Immature natural killer cell (primary cell): ENCODE measurements at regions not wholly inside any gene's neighbourhood (a gene's known extent, or its start where the extent isn't known, plus 50 kb on each side); places are given as distances from the start of the nearest gene placed in this dataset.

Source experiments
- DNase-seq, 3 donors: peaks; one replicate each; pipeline ENCODE4 v3.0.0; 2022; ENCODE audit warnings: mixed read lengths in 1 of 3
- H3K27ac Mint-ChIP-seq, 6 donors: one replicate each; pipeline ENCODE4 v1.8.0; 2020; ENCODE audit warnings: mixed read lengths in 6 of 6, mild to moderate bottlenecking in 5 of 6, inconsistent platforms in 4 of 6, moderate library complexity in 3 of 6
- H3K27me3 Mint-ChIP-seq, 3 donors: one replicate each; pipeline ENCODE4 v1.8.0; 2020 to 2021; ENCODE audit warnings: low read depth in 3 of 3, mild to moderate bottlenecking in 3 of 3, mixed read lengths in 3 of 3, moderate library complexity in 3 of 3, inconsistent platforms in 1 of 3
- H3K36me3 Mint-ChIP-seq, 3 donors: one replicate each; pipeline ENCODE4 v1.8.0; 2020; ENCODE audit warnings: mixed read lengths in 3 of 3, inconsistent platforms in 2 of 3, mild to moderate bottlenecking in 2 of 3
- H3K4me1 Mint-ChIP-seq, 2 donors: one replicate each; pipeline ENCODE4 v1.8.0; 2020; ENCODE audit warnings: inconsistent platforms in 2 of 2, mild to moderate bottlenecking in 2 of 2, mixed read lengths in 2 of 2, moderate library complexity in 1 of 2
- H3K4me3 Mint-ChIP-seq, 5 donors: one replicate each; pipeline ENCODE4 v1.8.0; 2020; ENCODE audit warnings: mild to moderate bottlenecking in 5 of 5, mixed read lengths in 5 of 5, inconsistent platforms in 3 of 5, moderate library complexity in 3 of 5
- H3K9me3 Mint-ChIP-seq, 6 donors: one replicate each; pipeline ENCODE4 v1.8.0; 2020; ENCODE audit warnings: mild to moderate bottlenecking in 6 of 6, mixed read lengths in 6 of 6, inconsistent platforms in 4 of 6, moderate library complexity in 3 of 6

DNA sequence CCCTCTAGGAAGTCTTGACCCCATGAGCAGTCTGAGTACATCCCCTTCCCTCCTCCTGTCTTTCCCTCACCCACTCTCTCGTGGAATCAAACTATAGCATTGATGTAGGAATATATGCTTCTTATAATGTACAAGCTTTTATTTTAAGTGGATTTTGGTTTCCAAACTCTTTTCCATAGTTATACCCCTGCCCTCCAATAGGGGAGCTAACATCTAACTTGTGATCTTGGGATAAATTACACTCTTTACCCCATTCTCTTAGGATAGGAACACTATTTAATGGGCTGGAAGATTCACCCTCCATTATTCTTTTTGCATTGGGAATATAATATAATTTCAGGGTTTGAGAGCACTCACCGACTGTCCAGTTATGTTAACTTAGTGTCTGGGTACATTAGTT is 465.9 kb downstream of the GATA3 start:
- H3K36me3 Mint-ChIP-seq: no peaks in the 10 kb centered on the region
- no peak overlapping the region for H3K27ac Mint-ChIP-seq
- no peaks in the 10 kb centered on the region for H3K9me3 Mint-ChIP-seq
- no peak overlapping the region for H3K4me3 Mint-ChIP-seq
- H3K27me3 Mint-ChIP-seq: peaks cover 2 to 16% (median 7%) of the 10 kb centered on the region in 3 donors
- H3K4me1 Mint-ChIP-seq: no peaks in the 10 kb centered on the region
- no peak for DNase-seq

- no peak for DNase-seq
- Mint-ChIP-seq H3K36me3 (no peaks in the 10 kb centered on the region), H3K27me3 (peaks cover 3 to 5% (median 4%) of the 10 kb centered on the region in 3 donors), H3K9me3 (no peaks in the 10 kb centered on the region), H3K27ac (no peak overlapping the region), H3K4me1 (no peaks in the 10 kb centered on the region), H3K4me3 (no peak overlapping the region)
These were observed 473.3 kb downstream of the GATA3 start for GRCh38 chr10:8527773-8528172.

- Mint-ChIP-seq H3K9me3 (peaks cover 0 to 3% (median 0%) of the 10 kb centered on the region in 6 donors), H3K4me1 (no peaks in the 10 kb centered on the region), H3K4me3 (no peak overlapping the region), H3K27ac (no peak overlapping the region), H3K36me3 (no peaks in the 10 kb centered on the region), H3K27me3 (peaks cover 2 to 7% (median 4%) of the 10 kb centered on the region in 3 donors)
- DNase-seq: no peak
These were observed 476.6 kb downstream of the GATA3 start for GRCh38 chr10:8531116-8531515.

GRCh38 chr10:8532647-8533046 is 478.2 kb downstream of the GATA3 start:
- Mint-ChIP-seq H3K27me3 (peaks cover 3 to 9% (median 4%) of the 10 kb centered on the region in 3 donors), H3K9me3 (peaks cover 0 to 3% (median 0%) of the 10 kb centered on the region in 6 donors), H3K4me1 (no peaks in the 10 kb centered on the region), H3K36me3 (no peaks in the 10 kb centered on the region), H3K27ac (no peak overlapping the region), H3K4me3 (no peak overlapping the region)
- DNase-seq: no peak

DNA sequence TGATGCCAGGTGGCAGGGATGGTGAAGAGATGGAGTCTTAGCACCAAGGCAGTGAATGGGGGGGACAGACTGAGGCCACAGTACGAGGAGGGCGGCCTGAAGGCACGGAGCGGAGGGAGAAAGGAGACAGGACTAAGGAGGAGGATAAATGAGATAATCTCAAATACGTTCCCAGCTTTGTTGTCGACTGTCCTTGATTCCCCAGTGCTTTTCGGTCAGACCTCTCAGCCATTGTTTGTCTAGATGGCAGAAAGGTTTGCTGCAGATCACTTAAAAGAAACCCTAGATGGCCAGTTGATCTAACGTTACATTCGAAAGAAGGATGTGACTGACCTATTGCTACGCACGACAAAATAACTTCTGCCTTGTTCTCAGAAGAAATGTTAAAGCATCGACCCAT is 479.0 kb downstream of the GATA3 start:
- Mint-ChIP-seq H3K4me3 (no peak overlapping the region), H3K36me3 (no peaks in the 10 kb centered on the region), H3K27me3 (peaks cover 2 to 9% (median 3%) of the 10 kb centered on the region in 3 donors), H3K27ac (no peak overlapping the region), H3K4me1 (no peaks in the 10 kb centered on the region), H3K9me3 (peaks cover 0 to 3% (median 0%) of the 10 kb centered on the region in 6 donors)
- DNase-seq: no peak

GRCh38 chr10:8534096-8534495 is 479.6 kb downstream of the GATA3 start:
- H3K4me1 Mint-ChIP-seq: no peaks in the 10 kb centered on the region
- H3K4me3 Mint-ChIP-seq: no peak overlapping the region
- peaks cover 2 to 9% (median 3%) of the 10 kb centered on the region in 3 donors for H3K27me3 Mint-ChIP-seq
- H3K36me3 Mint-ChIP-seq: no peaks in the 10 kb centered on the region
- DNase-seq: no peak
- peaks cover 0 to 3% (median 0%) of the 10 kb centered on the region in 6 donors for H3K9me3 Mint-ChIP-seq
- no peak overlapping the region for H3K27ac Mint-ChIP-seq

- H3K9me3 Mint-ChIP-seq: peaks cover 0 to 3% (median 0%) of the 10 kb centered on the region in 6 donors
- no peak overlapping the region for H3K4me3 Mint-ChIP-seq
- no peaks in the 10 kb centered on the region for H3K4me1 Mint-ChIP-seq
- no peak for DNase-seq
- H3K27me3 Mint-ChIP-seq: peaks cover 2 to 9% (median 3%) of the 10 kb centered on the region in 3 donors
- no peaks in the 10 kb centered on the region for H3K36me3 Mint-ChIP-seq
- no peak overlapping the region for H3K27ac Mint-ChIP-seq
These were observed 480.4 kb downstream of the GATA3 start for GRCh38 chr10:8534891-8535290.

DNA sequence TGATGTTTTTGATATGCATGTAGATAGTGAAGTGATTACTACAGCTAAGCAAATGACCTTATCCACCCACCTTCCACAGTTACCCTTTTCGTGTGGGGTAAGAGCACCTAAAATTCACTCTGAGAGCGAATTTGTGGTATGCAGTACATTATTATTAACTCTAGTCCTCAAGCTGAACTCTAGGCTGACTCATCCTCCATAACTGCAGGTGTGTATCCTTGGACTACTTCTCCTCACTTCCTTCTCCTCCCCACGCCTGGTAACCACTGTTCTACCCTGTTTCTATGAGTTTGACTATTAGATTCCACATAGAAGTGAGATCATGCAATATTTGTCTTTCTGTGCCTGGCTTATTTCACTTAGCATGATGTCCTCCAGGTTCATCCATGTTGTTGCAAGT is 484.6 kb downstream of the GATA3 start:
- Mint-ChIP-seq H3K27me3 (peaks cover 2 to 8% (median 2%) of the 10 kb centered on the region in 3 donors), H3K36me3 (no peaks in the 10 kb centered on the region), H3K9me3 (peaks cover 0 to 3% (median 0%) of the 10 kb centered on the region in 6 donors), H3K4me1 (no peaks in the 10 kb centered on the region), H3K27ac (no peak overlapping the region), H3K4me3 (no peak overlapping the region)
- no peak for DNase-seq

DNA sequence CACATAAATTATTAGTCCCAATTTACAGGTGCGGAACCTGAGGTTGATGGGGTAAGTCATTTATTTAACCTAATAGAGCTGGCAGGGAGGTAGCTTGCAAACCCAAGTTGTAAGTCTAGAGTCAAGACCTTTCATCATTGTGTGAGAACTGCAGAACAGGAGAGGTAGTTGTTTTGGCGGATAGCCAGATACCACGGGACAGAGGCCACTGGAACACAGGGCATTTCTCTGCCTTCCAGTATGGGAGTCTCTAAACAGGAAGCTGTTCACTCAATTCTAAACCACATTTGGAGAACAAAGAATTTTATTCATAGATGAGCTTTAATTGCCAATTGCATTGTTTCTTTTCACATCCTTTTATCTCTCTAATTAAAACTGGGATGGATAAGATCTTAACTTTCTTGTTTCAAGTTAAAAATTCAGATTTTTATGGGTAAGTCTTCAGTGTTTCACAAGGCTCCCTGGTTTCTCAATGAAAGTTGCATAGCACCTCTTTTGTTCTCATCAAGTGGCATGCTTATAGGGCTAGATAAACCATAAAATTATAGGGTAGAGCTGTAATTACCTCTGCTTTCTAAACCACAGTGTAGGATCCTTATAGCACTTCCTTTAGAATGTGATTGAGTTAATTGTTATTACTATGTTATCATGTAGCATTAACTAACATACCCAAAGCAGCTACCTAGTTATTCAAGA is 489.0 kb downstream of the GATA3 start:
- Mint-ChIP-seq H3K27ac (no peak overlapping the region), H3K36me3 (no peaks in the 10 kb centered on the region), H3K27me3 (peaks cover 0 to 4% (median 3%) of the 10 kb centered on the region in 3 donors), H3K4me3 (no peak overlapping the region), H3K9me3 (peaks cover 0 to 2% (median 0%) of the 10 kb centered on the region in 6 donors), H3K4me1 (no peaks in the 10 kb centered on the region)
- no peak for DNase-seq

- DNase-seq: no peak
- H3K27me3 Mint-ChIP-seq: peaks cover 0 to 4% (median 3%) of the 10 kb centered on the region in 3 donors
- H3K9me3 Mint-ChIP-seq: peaks cover 0 to 2% (median 0%) of the 10 kb centered on the region in 6 donors
- H3K4me1 Mint-ChIP-seq: no peaks in the 10 kb centered on the region
- no peaks in the 10 kb centered on the region for H3K36me3 Mint-ChIP-seq
- no peak overlapping the region for H3K4me3 Mint-ChIP-seq
- no peak overlapping the region for H3K27ac Mint-ChIP-seq
These were observed 489.5 kb downstream of the GATA3 start for GRCh38 chr10:8544057-8544380.

DNA sequence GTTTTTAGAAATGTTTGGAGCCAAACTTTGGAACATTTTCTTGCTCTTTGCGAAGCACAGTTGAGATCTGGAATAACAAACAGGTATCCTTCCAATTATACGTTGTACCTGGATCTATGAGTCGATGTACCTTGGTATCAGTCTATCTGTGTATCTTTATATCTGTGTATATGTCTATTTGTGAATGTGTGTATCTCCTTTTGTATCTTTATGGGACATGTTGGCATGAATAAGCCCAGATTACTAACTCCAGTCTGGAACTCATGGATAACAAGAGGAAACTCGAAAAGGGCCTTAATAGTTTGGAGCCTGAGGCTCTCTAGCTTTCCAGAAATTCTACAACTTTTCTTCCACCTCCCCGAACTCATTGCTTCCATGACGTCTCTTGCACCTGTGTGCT is 490.0 kb downstream of the GATA3 start:
- Mint-ChIP-seq H3K4me3 (no peak overlapping the region), H3K27ac (no peak overlapping the region), H3K9me3 (peaks cover 0 to 2% (median 0%) of the 10 kb centered on the region in 6 donors), H3K36me3 (no peaks in the 10 kb centered on the region), H3K4me1 (no peaks in the 10 kb centered on the region), H3K27me3 (peaks cover 0 to 4% (median 3%) of the 10 kb centered on the region in 3 donors)
- DNase-seq: no peak

GRCh38 chr10:8554574-8554973 is 500.1 kb downstream of the GATA3 start:
- H3K9me3 Mint-ChIP-seq: peaks cover 0 to 3% (median 0%) of the 10 kb centered on the region in 6 donors
- no peaks in the 10 kb centered on the region for H3K36me3 Mint-ChIP-seq
- peaks cover 2 to 12% (median 4%) of the 10 kb centered on the region in 3 donors for H3K27me3 Mint-ChIP-seq
- DNase-seq: no peak
- H3K27ac Mint-ChIP-seq: no peak overlapping the region
- H3K4me1 Mint-ChIP-seq: no peaks in the 10 kb centered on the region
- H3K4me3 Mint-ChIP-seq: no peak overlapping the region

- H3K4me1 Mint-ChIP-seq: no peaks in the 10 kb centered on the region
- DNase-seq: no peak
- no peak overlapping the region for H3K27ac Mint-ChIP-seq
- H3K4me3 Mint-ChIP-seq: no peak overlapping the region
- H3K27me3 Mint-ChIP-seq: peaks cover 2 to 12% (median 4%) of the 10 kb centered on the region in 3 donors
- H3K9me3 Mint-ChIP-seq: peaks cover 0 to 3% (median 0%) of the 10 kb centered on the region in 6 donors
- H3K36me3 Mint-ChIP-seq: no peaks in the 10 kb centered on the region
These were observed 501.8 kb downstream of the GATA3 start for GRCh38 chr10:8556321-8556720.

DNA sequence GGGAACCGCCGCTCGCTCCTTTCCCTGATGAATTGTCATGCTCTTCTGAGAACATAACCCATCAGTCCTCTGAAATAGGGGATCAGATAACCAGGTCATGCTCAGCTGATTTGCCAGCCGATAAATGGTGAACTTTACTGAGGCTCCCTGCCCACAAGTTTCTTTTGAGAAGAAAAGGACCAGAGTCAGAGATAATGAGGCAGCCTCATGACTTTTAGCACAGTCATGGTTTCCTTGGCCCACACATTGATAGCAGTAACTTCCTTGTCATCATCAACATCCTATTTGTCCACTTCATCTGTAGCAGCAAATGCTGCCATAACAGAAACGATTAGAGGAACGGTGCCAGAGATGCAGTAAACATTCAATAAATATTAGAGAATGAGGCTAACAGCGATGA is 509.0 kb downstream of the GATA3 start:
- peaks cover 0 to 1% (median 0%) of the 10 kb centered on the region in 6 donors for H3K9me3 Mint-ChIP-seq
- peaks cover 7 to 8% (median 8%) of the 10 kb centered on the region in 3 donors for H3K27me3 Mint-ChIP-seq
- no peak overlapping the region for H3K27ac Mint-ChIP-seq
- H3K4me1 Mint-ChIP-seq: no peaks in the 10 kb centered on the region
- no peak for DNase-seq
- H3K36me3 Mint-ChIP-seq: no peaks in the 10 kb centered on the region
- H3K4me3 Mint-ChIP-seq: no peak overlapping the region

- H3K36me3 Mint-ChIP-seq: no peaks in the 10 kb centered on the region
- H3K4me1 Mint-ChIP-seq: no peaks in the 10 kb centered on the region
These were observed 512.2 kb downstream of the GATA3 start for GRCh38 chr10:8566737-8567136.

More at GRCh38 chr10:8566737-8567136, 512.2 kb downstream of the GATA3 start:
- Mint-ChIP-seq H3K4me3 (no peak overlapping the region), H3K27ac (no peak overlapping the region), H3K27me3 (peaks cover 5 to 14% (median 13%) of the 10 kb centered on the region in 3 donors), H3K9me3 (peaks cover 0 to 1% (median 0%) of the 10 kb centered on the region in 6 donors)
- DNase-seq: no peak
